ENCODE measurements at regions not wholly inside any gene's neighbourhood (a gene's known extent, or its start where the extent isn't known, plus 50 kb on each side); places are given as distances from the start of the nearest gene placed in this dataset.

- DNase-seq (ENCODE audit: low read depth in 2 of 2) = peak in 1 of 2 experiments; percentile 13
Observed at GRCh38 chr3:106533093-106533787, 664.4 kb upstream of the CBLB start.

DNA sequence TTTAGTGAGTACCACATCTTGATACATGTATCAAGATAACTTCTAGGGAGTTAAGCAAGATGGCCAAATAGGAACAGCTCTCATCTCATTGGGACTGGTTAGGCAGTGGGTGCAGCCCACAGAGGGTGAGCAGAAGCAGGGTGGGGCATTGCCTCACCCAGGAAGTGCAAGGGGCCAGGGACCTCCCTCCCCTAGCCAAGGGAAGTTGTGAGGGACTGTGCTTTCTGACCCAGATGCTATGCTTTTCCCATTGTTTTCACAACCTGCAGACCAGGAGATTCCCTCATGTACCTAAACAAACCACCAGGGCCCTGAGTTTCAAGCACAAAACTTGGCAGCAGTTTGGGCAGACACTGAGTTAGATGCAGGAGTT is 665.0 kb upstream of the CBLB start:
- no peak for DNase-seq (ENCODE audit: low read depth in 2 of 2)

GRCh38 chr3:106534206-106534605 is 665.4 kb upstream of the CBLB start:
- no peak for DNase-seq (ENCODE audit: low read depth in 2 of 2)

- no peak for DNase-seq (ENCODE audit: low read depth in 2 of 2)
Observed at GRCh38 chr3:106540743-106541142, 671.9 kb upstream of the CBLB start.

DNA sequence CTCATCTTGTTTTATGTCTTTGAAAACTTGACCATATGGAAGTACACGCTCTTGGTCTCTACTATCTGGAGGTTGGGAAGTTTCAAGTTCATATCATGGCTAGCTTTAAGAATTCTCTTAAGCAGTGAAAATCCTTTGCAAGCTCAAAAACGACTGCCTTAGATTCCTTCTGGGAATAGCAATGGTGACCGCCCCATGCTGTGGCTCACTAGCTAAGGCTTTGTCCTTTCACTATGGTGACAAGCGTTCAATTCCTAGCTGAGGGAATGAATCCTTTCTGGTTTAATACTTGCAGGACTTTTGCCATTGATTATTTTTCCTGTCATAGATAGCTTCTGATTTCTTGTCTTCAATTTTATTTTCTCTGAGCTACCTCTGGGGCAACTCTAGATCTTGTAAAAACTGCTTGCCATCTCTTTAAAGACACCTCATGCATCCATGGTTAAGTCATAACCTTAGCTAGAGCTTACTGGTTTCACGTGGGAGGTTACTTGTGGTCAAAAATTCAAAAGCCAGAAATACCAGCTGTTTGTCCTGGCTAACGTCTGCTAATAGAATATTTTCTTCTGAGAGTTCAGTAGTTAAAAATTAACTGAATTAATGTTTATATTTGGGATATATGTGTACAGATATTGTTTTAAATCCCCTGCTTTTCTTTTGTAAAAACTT is 673.4 kb upstream of the CBLB start:
- no peak for DNase-seq (ENCODE audit: low read depth in 2 of 2)

DNA sequence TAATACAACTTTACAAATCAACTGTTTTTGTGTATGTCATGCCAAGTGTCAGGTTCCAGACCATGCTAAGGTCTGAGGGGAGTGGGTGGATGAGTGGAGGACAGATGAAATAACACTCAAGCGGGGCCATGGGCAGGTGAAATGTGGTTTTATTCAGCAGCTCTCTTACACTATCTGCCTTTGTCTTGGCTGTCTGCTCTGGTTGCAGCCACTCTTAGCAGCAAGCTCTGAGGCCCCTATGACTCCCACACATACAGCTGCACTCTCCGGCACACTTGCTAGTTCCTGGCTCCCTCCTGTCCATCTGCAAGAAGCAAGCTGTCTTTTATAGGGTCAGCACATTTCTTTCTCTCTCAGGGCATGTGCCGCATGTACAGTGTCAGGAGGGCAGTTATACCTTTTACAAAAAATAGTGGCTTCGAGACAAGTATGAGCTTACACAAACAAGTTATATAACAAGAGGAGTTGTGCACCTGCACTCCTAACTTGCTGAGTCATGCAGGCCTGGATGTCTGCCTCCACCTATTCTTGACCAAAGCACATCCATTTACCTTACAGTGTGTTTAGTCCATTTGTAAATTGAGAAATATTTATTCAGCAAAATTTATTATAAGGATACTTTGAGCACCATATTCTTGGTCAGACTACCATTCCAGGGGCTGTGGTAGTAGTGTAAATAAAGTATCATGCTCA is 683.7 kb upstream of the CBLB start:
- no peak for DNase-seq (ENCODE audit: low read depth in 2 of 2)

DNA sequence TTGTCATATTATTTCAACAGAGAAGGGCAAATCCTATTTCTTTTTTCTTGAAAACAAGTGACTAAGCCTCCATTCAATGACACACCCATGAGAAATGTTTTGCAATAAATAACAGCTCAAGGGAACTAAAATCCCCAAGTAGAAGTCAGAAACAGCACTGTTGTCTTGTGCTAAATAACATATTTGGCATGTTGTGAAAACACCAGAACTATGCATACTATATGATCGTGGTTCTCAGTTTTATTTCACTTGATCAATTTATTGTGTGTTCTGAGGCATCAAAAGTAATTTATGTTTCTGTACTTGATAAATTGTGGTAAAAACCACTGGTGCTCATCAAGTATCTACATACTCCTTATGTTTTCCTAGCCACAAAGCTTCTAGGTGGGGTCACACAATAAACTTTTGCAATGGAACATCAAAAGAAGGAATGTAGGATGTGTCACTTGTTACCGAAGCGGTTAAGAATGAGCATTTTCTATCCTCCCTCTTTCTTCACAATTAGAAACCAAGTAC is 691.7 kb upstream of the CBLB start:
- DNase-seq (ENCODE audit: low read depth in 2 of 2) = peak; percentile 64 to 70

- no peak for DNase-seq (ENCODE audit: low read depth in 2 of 2)
Observed at GRCh38 chr3:106566277-106566676, 697.5 kb upstream of the CBLB start.

- no peak for DNase-seq (ENCODE audit: low read depth in 2 of 2)
Observed at GRCh38 chr3:106570426-106570825, 701.6 kb upstream of the CBLB start.

DNA sequence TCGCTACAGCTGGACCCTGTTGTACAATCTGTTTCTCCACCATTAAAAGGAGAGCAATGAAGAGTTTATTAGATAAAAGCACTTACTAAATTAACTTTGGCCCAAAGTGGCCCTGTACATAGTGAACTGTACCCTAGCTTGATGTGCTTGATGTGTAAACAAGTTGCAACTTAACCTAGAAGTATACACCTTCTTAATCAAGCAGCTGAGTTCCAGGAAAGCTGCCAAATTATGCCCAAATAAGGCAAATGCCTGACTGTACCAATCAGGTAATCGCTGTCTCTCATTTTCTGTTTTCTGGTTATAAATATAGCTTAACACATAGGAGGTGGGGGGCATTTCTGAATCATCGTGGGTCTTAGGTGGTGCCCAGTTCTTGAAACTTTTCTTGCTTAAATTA is 704.8 kb upstream of the CBLB start:
- DNase-seq (ENCODE audit: low read depth in 2 of 2) = no peak

DNA sequence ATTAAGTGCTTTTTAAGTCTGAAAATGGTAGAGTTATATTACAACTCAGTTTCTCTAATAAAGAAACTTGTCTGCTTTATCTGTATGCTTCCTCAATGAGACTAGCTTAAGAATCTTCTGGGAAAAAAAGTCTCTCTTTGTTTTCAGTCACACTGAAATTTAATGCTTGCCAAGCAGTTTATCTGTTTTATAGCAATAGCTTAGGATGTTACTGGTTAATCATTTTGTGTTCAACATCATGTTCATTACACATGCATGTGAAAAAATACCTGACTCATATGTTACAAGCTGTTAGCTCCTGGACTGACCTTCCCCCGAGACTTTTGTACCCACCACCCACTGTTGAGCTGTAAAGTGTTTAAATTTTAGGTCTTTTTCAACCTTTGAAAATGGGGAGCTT is 706.2 kb upstream of the CBLB start:
- no peak for DNase-seq (ENCODE audit: low read depth in 2 of 2)

GRCh38 chr3:106577241-106577640 is 708.4 kb upstream of the CBLB start:
- DNase-seq (ENCODE audit: low read depth in 2 of 2) = no peak

GRCh38 chr3:106578911-106579310 is 710.1 kb upstream of the CBLB start:
- no peak for DNase-seq (ENCODE audit: low read depth in 2 of 2)

GRCh38 chr3:106582151-106582550 is 713.3 kb upstream of the CBLB start:
- DNase-seq (ENCODE audit: low read depth in 2 of 2) = peak; percentile 18 to 37

DNA sequence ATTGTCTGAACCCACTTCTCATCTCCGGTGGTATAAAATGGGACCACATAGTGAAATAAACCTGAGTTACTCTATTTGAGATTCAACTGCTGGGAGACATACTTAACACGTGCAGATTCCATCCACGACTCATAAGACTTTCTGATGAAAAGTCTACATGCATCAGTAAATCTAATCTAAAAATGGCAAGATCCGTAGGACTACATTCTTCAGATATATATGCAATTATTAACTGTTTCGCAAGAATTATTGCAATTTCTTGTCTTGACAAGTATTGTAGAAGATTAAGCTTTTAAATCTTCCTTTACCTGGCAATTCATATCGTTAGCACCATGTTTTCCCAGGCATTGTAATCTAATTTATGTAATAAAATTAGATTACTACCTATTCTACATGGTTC is 718.7 kb upstream of the CBLB start:
- no peak for DNase-seq (ENCODE audit: low read depth in 2 of 2)

GRCh38 chr3:106588739-106589138 is 719.9 kb upstream of the CBLB start:
- DNase-seq (ENCODE audit: low read depth in 2 of 2) = no peak

DNA sequence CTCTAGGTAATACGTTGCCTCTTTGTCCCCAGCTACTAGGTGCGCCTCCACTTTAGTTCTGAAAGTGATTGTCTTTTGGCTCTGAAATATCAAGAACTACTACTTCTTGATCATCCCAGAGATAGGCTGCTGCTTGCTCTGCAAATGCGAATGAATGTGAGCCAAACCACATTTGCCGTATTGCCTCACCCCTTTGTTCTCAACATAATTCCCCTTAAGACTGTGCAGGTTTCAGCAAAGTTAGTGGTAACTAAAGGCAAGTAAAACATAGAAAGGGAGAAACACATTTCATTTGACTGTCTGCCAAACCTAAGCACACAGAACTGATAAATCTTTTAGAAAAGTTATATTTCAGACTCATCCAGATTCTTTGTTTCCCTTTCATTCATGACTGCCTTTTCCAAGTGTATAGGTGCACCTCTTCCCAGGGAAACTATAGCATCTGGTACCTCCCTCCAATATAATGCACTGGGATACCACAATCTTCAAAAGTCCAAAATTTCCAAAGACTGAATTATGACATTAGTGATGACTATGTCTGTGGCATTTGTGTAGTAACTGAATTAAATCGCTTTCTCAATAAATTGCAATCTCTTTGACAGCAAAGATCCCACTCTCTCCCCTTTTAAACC is 720.6 kb upstream of the CBLB start:
- peak; percentile 62 to 67 for DNase-seq (ENCODE audit: low read depth in 2 of 2)

GRCh38 chr3:106590216-106590615 is 721.4 kb upstream of the CBLB start:
- DNase-seq (ENCODE audit: low read depth in 2 of 2) = no peak

- no peak for DNase-seq (ENCODE audit: low read depth in 2 of 2)
Observed at GRCh38 chr3:106593381-106593780, 724.6 kb upstream of the CBLB start.

DNA sequence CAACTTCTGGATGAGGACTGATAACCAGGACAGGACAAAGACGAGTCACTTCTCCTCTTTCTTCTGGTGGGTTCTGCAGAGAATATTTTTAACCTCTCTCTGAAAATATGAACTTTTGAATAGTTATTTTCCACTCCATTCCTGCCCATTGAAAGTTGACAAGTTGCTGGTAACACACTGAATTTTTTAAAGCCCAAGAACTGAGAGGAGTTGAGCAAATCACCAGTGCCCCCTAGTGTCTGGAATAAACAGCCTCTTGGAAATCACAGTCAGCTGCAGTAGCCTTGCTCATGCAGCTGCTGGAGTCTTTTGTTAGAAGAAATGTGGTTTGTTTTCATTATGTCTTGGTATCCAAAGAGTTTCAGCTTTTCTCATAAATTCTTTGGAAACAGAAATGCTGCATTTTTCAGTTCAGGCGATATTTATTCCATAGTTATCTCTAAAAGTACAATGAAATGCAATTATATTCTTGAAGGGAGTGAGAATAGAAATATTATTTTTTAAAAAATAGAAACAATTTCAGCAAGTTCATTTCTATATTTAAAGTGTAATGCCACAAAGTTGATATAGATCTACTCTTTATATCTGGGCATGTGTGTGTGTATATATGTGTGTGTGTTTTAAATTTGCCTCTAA is 741.0 kb upstream of the CBLB start:
- peak; percentile 86 to 88 for DNase-seq (ENCODE audit: low read depth in 2 of 2)

DNA sequence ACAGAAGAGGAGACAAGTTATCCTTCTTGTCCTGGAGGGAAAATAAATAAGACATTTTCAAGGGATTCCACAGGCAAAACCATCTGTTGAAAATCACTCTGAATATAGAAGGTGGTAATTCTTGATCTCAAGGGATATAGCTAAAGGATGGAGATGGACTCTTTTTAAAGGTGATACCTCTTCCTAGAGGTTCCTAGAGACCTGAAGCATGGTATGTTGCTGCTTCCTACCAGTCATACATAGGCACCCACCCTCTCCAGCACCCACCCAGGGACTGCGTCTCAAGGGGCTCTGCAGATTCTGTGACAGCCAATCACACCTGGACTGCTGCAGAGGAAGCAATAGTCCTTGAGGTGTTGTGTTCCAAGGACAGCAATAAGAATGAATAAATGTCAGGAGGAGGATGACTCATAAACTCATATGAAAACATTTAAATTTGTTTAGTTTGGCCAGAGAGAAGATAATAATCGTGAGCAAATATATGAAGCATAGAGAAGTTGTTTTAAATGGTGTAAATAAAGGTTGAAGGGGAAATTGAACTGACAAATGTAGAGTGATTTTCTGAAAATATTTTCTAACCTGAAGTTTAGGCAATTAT is 741.6 kb upstream of the CBLB start:
- no peak for DNase-seq (ENCODE audit: low read depth in 2 of 2)

DNA sequence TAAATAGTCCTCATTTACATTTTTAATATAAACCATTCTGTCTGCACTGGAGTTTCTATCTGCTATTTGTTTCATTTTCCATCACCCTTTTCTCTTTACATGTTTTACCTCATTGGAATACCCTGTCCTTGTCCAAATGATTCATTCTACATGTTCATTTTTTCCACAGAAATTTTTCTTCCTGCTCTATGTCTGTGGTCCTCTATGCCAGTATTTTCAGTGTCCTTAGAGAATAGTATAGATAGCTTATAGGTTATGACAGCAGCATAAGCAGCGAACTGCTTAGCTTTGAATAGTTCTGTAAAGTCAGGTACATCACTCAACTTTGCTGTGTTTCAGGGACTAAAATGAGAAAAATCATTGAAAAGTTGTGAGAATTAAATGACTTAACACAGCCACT is 742.3 kb upstream of the CBLB start:
- no peak for DNase-seq (ENCODE audit: low read depth in 2 of 2)

All from fibroblast of skin of left quadriceps (primary cell).